ENCODE measurements at regions not wholly inside any gene's neighbourhood (a gene's known extent, or its start where the extent isn't known, plus 50 kb on each side); places are given as distances from the start of the nearest gene placed in this dataset.
A peak's percentile ranks its signal among the peaks of the same experiment; 100 is the strongest.
"Not testable (repeated sequence)": the region's sequence is repeated elsewhere in the genome, so short reads cannot be mapped to it uniquely, and the experiment has no call there.

- no peak for DNase-seq
These were observed 214.9 kb upstream of the MON1B start for GRCh38 chr16:76976101-76976500.

- DNase-seq, result no peak
These were observed 214.2 kb upstream of the MON1B start for GRCh38 chr16:76976756-76977155.

DNA sequence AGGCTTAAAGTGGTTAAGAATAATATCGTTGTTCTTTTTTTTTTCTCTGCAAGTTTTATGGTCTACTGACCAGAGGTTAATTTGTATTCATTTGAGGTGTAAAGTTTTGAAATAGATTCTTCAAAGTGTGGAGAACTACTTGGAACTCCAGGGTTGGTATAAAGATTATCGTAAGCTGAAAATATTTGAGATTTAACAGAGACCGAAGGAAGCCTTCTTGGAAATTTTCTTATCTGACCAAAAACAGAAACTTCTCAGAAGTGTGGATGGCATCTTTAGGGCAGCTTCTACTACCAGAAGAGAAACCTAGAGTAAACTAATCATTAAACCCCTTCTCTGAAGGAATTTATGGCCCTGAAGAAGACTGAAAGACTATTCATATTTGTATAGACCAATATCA is 206.8 kb upstream of the MON1B start:
- no peak for DNase-seq

GRCh38 chr16:76985392-76986045 is 205.5 kb upstream of the MON1B start:
- no peak for DNase-seq

DNA sequence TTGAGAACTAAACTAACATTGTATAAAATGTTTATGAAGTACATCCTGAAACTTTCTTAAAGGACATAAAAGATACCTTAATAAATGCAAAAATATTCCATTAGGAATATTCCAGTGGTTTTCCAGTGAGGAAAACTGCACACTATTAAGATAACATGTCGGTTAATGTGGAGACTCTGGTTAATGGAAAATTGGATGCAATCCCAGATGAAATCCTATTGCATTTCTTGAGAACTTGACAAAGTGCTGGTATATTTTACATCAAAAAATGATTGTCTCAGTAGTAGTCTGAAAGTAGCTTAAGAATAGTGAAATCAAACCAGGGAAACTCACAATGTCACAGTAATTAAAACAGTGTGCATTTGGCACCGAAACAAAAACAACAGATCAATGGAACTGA is 202.5 kb upstream of the MON1B start:
- DNase-seq, result no peak

GRCh38 chr16:77002644-77003043 is 188.3 kb upstream of the MON1B start:
- no peak for DNase-seq

- no peak for DNase-seq
These were observed 181.5 kb upstream of the MON1B start for GRCh38 chr16:77009453-77009852.

- no peak for DNase-seq
These were observed 176.5 kb upstream of the MON1B start for GRCh38 chr16:77014441-77014840.

DNA sequence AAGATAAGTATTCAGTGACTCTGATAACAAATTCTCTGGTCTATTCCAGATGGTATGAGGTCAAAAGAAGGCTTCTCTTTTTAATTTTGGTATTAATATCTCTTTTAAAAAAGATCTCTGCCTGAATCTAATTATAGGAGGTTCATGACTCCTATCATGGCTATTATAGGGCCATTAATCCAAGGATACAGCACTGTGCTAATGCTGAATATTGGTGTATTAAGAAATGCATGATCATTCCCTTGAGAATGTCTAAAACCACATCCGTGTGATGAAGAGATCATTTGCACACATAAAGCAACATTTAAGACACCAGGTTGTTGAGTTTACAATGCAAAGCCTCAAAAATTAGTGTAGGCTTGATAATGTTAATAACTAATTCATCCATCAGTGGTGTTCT is 160.4 kb upstream of the MON1B start:
- no peak for DNase-seq

- no peak for DNase-seq
These were observed 157.5 kb upstream of the MON1B start for GRCh38 chr16:77033516-77033915.

DNA sequence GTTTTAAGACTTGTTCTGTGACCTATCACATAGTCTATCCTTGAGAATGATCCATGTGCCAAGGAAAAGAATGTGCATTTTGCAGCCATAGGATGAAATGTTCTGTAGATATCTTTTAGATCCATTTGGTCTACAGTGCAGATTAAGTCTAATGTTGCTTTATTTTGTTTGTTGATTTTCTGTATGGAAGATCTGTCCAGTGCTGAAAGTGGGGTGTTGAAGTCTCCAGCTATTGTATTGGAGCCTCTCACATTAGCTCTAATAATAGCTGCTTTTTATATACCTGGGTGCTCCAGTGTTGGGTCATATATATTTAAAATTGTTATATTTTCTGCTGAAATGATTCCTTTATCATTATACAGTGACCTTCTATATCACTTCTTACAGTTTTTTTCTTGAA is 155.6 kb upstream of the MON1B start:
- no peak for DNase-seq

- no peak for DNase-seq
These were observed 153.2 kb upstream of the MON1B start for GRCh38 chr16:77037696-77038347.

- DNase-seq, result no peak
These were observed 149.5 kb upstream of the MON1B start for GRCh38 chr16:77041468-77041867.

- no peak for DNase-seq
These were observed 147.9 kb upstream of the MON1B start for GRCh38 chr16:77043076-77043475.

DNA sequence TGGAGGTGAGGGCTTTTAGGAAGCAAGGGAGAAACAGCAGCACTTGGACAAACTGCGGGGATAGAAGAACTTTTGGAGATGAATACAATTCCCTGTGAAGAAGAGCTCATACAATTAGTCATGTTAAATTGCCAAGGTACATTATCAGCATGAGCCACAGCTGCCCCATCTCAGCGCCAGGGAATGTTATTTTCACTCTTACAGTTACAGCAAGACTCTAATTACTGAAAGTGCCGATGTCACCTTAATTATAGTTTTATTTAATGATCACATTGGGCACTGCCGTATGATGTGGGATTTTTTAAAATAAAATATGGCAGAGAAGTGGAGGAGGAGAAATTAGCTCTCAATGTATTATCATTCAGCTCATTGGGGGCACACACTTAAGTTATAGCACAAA is 144.8 kb upstream of the MON1B start:
- no peak for DNase-seq

- DNase-seq, result no peak
These were observed 142.9 kb upstream of the MON1B start for GRCh38 chr16:77048085-77048484.

DNA sequence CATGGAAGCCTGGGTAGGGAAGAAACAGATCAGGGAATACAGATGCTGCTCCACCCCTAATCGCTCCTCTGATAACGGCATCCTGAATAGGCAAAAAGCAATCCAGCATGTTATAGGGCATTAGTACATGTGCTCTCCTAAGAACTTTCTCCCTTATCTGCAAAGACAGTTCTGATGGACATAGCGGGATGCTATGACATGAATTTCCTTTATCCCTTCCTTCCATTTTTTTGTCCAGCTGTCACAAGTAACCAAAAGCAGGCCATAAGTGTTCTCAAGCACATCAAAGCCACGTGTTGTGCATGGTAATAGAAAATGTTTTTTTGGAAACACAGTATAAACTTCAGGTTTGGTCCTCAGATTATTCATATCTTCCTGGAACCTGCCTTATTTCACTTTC is 141.4 kb upstream of the MON1B start:
- no peak for DNase-seq

DNA sequence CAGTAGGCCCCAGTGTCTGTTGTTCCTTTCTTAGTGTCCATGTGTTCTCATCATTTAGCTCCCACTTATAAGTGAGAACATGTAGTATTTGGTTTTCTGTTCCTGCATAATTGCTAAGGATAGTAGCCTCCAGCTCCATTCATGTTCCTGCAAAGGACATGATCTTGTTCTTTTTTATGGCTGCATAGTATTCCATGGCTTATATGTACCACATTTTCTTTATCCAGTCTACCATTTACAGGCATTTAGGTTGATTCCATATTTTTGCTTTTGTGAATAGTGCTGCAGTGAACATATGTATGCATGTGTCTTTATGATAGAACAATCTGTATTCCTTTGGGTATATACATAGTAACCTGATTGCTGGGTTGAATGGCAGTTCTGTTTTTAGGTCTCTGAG is 134.4 kb upstream of the MON1B start:
- DNase-seq, result not testable (repeated sequence)

DNA sequence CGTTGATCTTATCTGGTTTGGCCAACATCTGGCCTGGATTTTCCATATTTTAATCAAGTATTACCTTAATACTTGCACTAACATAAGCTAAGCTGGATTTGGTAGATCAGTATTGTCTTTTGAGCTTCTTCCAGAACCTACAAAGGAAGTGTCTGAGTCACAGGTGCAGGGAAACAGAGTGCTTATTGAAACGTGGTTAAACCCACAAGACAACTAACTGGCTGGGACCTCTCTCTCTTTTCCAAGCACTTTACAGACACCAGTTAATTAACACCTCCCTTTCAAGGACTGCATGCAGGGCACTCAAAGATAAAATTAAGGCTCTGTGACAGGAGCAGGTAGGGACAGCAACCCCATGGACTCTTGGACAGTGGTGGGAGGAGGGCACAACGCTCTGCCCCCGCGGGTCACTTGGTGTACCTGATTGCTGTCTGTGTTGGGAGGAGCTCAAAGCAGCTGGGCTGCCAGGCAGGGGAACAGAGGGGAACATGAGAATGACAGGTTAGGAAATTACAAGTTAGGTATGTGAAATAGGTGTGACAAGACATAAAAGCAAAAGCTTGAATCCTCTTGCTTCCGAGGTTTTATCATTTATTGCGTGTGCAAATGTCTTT is 133.7 kb upstream of the MON1B start:
- DNase-seq, result no peak

GRCh38 chr16:77059446-77059845 is 131.5 kb upstream of the MON1B start:
- peak; percentile 50 for DNase-seq

GRCh38 chr16:77060614-77061013 is 130.4 kb upstream of the MON1B start:
- no peak for DNase-seq

- DNase-seq, result no peak
These were observed 127.9 kb upstream of the MON1B start for GRCh38 chr16:77062878-77063675.

GRCh38 chr16:77063676-77064016 is 127.3 kb upstream of the MON1B start:
- DNase-seq, result no peak

Measured in renal pelvis (tissue), 1 donor.